Thoracic aorta (tissue), 2 donors: ENCODE measurements at regions not wholly inside any gene's neighbourhood (a gene's known extent, or its start where the extent isn't known, plus 50 kb on each side); places are given as distances from the start of the nearest gene placed in this dataset.

Experiments used
- ATAC-seq: fragments of 150-250 bp; one replicate; pipeline ENCODE4 v1.8.0; 2017; ENCODE audit warnings: low read depth; ENCODE audit not compliant: insufficient number of reproducible peaks, low FRiP score
- DNase-seq: peaks from one replicate; pipeline ENCODE4 v3.0.0-alpha.2; 2020; ENCODE audit warnings: low spot score
- H3K27ac ChIP-seq, 2 donors: fragments of 200-600 bp; sonication (generic); 1 replicate in 1 of 2; 2 replicates in 1 of 2; pipeline ENCODE4 v1.5.1; 2016; ENCODE audit warnings: mild to moderate bottlenecking in 2 of 2, moderate library complexity in 2 of 2
- H3K27me3 ChIP-seq: fragments of 200-600 bp; sonication (generic); replicated peaks from 2 replicates; pipeline ENCODE4 v1.6.0; 2016; ENCODE audit warnings: mild to moderate bottlenecking; ENCODE audit not compliant: insufficient read depth
- H3K36me3 ChIP-seq: fragments of 200-600 bp; sonication (generic); one replicate; pipeline ENCODE4 v1.5.1; 2016
- H3K4me1 ChIP-seq, 2 donors: fragments of 200-600 bp; sonication (generic); 1 replicate in 1 of 2; 2 replicates in 1 of 2; pipeline versions ENCODE4 v1.5.1 to v1.6.0; 2016; ENCODE audit warnings: low read depth in 2 of 2, mild to moderate bottlenecking in 1 of 2; ENCODE audit not compliant: control insufficient read depth in 1 of 2
- H3K4me3 ChIP-seq: fragments of 200-600 bp; sonication (generic); 2 replicates; pipeline ENCODE4 v1.5.1; 2016; ENCODE audit warnings: mild to moderate bottlenecking
- H3K9me3 ChIP-seq: fragments of 200-600 bp; sonication (generic); 2 replicates; pipeline ENCODE4 v1.5.1; 2016
- TF ChIP-seq, protein P1 (sequence below): fragments of 200-600 bp; sonication (generic); IDR thresholded peaks from one replicate; pipeline ENCODE4 v1.5.1; 2019; ENCODE audit warnings: antibody characterized with exemption

GRCh38 chr15:47492195-47492594 is 225.1 kb upstream of the SEMA6D start:
- Histone ChIP-seq H3K4me3 (no peak overlapping the region), H3K9me3 (no peaks in the 10 kb centered on the region), H3K27ac (no peak overlapping the region), H3K36me3 (no peaks in the 10 kb centered on the region), H3K27me3 (no peaks in the 10 kb centered on the region), H3K4me1 (peaks cover 0 to 12% of the 10 kb centered on the region in 2 donors)
- DNase-seq (no peak), ATAC-seq (no peak)
- TF ChIP-seq, protein P1, sequence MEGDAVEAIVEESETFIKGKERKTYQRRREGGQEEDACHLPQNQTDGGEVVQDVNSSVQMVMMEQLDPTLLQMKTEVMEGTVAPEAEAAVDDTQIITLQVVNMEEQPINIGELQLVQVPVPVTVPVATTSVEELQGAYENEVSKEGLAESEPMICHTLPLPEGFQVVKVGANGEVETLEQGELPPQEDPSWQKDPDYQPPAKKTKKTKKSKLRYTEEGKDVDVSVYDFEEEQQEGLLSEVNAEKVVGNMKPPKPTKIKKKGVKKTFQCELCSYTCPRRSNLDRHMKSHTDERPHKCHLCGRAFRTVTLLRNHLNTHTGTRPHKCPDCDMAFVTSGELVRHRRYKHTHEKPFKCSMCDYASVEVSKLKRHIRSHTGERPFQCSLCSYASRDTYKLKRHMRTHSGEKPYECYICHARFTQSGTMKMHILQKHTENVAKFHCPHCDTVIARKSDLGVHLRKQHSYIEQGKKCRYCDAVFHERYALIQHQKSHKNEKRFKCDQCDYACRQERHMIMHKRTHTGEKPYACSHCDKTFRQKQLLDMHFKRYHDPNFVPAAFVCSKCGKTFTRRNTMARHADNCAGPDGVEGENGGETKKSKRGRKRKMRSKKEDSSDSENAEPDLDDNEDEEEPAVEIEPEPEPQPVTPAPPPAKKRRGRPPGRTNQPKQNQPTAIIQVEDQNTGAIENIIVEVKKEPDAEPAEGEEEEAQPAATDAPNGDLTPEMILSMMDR: no peak

GRCh38 chr15:47493357-47494247 is 223.7 kb upstream of the SEMA6D start:
- Histone ChIP-seq H3K36me3 (no peaks in the 10 kb centered on the region), H3K27ac (no peak overlapping the region), H3K4me1 (peaks cover 0 to 12% of the 10 kb centered on the region in 2 donors), H3K9me3 (no peaks in the 10 kb centered on the region), H3K27me3 (no peaks in the 10 kb centered on the region), H3K4me3 (no peak overlapping the region)
- DNase-seq (no peak), ATAC-seq (no peak)
- TF ChIP-seq, protein P1: no peak

DNA sequence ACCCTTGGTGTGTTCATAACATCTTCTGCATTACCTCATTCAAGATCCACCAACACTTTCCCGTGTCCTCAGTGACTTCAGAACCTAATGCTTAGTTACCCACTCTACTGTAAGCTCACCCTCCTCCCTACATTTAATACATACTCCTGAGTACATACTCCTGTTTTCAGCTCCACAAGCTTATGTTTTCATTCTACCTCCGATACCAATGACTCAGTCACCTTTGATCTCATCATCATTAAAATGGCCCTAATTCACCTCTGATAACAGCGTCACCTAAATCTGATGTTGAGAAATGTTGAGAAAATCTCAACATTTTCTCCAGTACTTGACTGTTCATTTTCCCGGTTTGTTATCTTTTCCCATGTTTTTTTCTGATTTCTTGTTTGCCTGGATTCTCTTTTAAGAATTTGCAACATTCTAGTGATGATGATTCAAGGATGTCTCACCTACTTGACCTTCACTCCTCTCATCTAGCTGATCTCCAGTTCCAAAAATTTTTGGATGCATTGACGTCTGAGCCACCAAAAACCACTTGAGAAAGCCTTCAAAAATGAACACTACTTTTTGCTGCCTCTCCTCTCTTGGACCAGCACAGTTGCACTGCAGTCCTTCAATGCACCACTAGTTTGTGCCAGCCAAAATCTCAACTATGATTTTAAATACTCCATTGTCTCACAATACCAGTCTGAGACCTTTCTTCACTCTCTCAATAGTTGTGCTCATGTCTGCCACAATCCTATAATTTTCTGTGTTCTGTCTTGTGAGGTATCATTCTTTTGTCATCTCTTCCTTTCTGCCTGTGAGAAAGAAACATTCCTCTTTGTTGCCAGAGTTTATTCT is 220.7 kb upstream of the SEMA6D start:
- no peaks in the 10 kb centered on the region for H3K9me3 ChIP-seq

DNA sequence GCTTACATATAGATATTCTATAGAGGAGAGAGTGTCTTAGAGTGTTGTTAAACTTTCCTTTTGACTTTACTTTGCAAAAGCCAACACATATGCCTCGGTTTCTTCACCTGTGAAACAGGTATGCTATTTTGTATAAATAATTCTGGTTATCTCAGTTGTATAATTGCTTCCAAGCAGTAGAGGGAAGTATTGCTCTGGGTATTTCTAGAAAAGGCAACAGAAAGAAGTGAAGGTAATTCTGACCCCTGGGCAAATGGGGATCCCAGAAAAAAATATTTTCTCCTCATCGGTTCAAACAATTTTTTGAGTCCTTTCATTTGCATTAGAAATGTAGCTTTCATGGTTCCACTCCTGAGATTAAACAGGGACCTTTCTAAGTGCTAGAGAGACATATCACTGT is 216.5 kb upstream of the SEMA6D start:
- Histone ChIP-seq H3K4me1 (peaks cover 8 to 16% of the 10 kb centered on the region in 2 donors), H3K27me3 (no peaks in the 10 kb centered on the region), H3K9me3 (no peaks in the 10 kb centered on the region), H3K36me3 (no peaks in the 10 kb centered on the region), H3K4me3 (no peak overlapping the region), H3K27ac (no peak overlapping the region)
- TF ChIP-seq, protein P1: no peak
- DNase-seq: no peak
- no peak for ATAC-seq

More for the DNA sequence above, 220.7 kb upstream of the SEMA6D start:
- no peak for ATAC-seq
- TF ChIP-seq, protein P1: no peak
- Histone ChIP-seq H3K4me3 (no peak overlapping the region), H3K27ac (no peak overlapping the region), H3K4me1 (peaks cover 0 to 12% of the 10 kb centered on the region in 2 donors), H3K27me3 (no peaks in the 10 kb centered on the region), H3K36me3 (no peaks in the 10 kb centered on the region)
- no peak for DNase-seq

- Histone ChIP-seq H3K9me3 (no peaks in the 10 kb centered on the region), H3K4me1 (peaks cover 12 to 23% of the 10 kb centered on the region in 2 donors), H3K4me3 (no peak overlapping the region), H3K36me3 (no peaks in the 10 kb centered on the region), H3K27ac (no peak overlapping the region), H3K27me3 (no peaks in the 10 kb centered on the region)
- DNase-seq (no peak), ATAC-seq (no peak)
- TF ChIP-seq, protein P1: no peak
Observed at GRCh38 chr15:47502041-47502440, 215.3 kb upstream of the SEMA6D start.
